KOPT-K1 (cell line): ENCODE measurements at regions not wholly inside any gene's neighbourhood (a gene's known extent, or its start where the extent isn't known, plus 50 kb on each side); places are given as distances from the start of the nearest gene placed in this dataset.

ENCODE experiments used
- H3K27ac ChIP-seq: fragments of 200-600 bp; sonication (generic); 2 replicates; pipeline ENCODE4 v1.5.1; 2016; ENCODE audit warnings: antibody characterized with exemption, mild to moderate bottlenecking, low read depth, low read length; ENCODE audit not compliant: poor library complexity, severe bottlenecking
- H3K36me3 ChIP-seq: fragments of 200-600 bp; sonication (generic); 2 replicates; pipeline ENCODE4 v1.5.1; 2017; ENCODE audit warnings: antibody characterized with exemption, mild to moderate bottlenecking, low read length, moderate library complexity; ENCODE audit not compliant: insufficient read depth
- H3K9me3 ChIP-seq: fragments of 200-600 bp; sonication (generic); 2 replicates; pipeline ENCODE4 v1.5.1; 2017; ENCODE audit warnings: antibody characterized with exemption, low read length, mild to moderate bottlenecking; ENCODE audit not compliant: insufficient read depth, poor library complexity, severe bottlenecking

DNA sequence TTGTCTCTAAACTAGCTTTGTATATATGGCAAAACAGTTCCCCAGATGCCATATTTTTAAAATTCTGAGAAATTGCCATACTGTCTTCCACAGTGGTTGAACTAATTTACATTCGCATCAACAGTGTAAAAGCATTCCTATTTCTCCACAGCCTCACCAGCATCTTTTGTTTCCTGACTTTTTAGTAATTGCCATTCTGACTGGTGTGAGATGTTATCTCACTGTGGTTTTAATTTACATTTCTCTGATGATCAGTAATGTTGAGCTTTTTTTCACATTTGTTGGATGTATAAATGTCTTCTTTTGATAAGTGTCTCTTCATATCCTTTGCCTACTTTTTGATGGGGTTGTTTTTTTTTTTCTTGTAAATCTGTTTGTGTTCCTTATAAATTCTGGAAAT lies 1222.7 kb upstream of the CITED2 start:
- no peak overlapping the region for H3K27ac ChIP-seq
- no peaks in the 10 kb centered on the region for H3K9me3 ChIP-seq
- H3K36me3 ChIP-seq: no peaks in the 10 kb centered on the region

DNA sequence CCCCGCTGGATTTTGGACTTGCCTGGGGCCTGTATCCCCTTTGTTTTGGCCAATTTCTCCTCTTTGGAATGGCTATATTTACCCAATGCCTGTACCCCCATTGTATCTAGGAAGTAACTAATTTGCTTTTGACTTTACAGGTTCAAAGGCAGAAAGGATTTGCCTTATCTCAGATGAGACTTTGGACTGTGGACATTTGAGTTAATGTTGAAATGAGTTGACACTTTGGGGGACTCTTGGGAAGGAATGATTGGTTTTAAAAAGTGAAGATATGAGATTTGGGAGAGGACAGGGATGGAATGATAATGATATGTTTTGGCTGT lies 1220.3 kb upstream of the CITED2 start:
- Histone ChIP-seq H3K27ac (no peak overlapping the region), H3K9me3 (no peaks in the 10 kb centered on the region), H3K36me3 (no peaks in the 10 kb centered on the region)

DNA sequence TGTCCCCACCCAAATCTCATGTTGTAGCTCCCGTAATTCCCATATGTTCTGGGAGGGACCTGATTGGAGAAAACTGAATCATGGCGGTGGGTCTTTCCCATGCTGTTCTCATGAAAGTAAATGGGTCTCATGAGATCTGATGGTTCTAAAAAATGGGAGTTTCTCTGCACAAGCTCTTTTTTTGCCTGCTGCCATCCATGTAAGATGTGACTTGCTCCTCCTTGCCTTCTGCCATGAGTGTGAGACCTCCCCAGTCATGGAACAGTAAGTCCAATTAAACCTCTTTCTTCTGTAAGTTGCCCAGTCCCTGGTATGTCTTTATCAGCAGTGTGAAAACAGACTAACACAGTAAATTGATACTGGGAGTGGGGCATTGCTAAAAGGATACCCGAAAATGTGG lies 1218.4 kb upstream of the CITED2 start:
- Histone ChIP-seq H3K27ac (no peak overlapping the region), H3K9me3 (no peaks in the 10 kb centered on the region), H3K36me3 (no peaks in the 10 kb centered on the region)

DNA sequence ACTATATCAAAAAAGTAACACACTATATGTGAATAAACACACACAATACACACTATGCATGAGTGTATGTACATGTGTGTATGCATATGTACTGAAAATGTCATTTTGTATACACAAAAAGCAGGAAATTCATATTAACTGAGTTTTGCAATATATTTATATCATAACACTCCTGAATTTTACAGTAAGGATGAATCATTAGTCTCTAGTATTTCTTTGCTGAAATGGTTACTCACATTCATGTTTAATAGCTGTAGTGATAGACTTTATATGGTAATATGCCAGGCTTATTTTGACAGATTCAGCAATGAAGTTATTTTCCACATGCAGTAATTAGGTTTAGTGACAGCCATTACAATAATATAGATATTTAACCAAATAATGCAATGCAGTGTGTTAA lies 1216.2 kb upstream of the CITED2 start:
- Histone ChIP-seq H3K36me3 (no peaks in the 10 kb centered on the region), H3K27ac (no peak overlapping the region), H3K9me3 (no peaks in the 10 kb centered on the region)

GRCh38 chr6:140586426-140587061 lies 1212.1 kb upstream of the CITED2 start:
- no peak overlapping the region for H3K27ac ChIP-seq
- H3K36me3 ChIP-seq: no peaks in the 10 kb centered on the region
- no peaks in the 10 kb centered on the region for H3K9me3 ChIP-seq

DNA sequence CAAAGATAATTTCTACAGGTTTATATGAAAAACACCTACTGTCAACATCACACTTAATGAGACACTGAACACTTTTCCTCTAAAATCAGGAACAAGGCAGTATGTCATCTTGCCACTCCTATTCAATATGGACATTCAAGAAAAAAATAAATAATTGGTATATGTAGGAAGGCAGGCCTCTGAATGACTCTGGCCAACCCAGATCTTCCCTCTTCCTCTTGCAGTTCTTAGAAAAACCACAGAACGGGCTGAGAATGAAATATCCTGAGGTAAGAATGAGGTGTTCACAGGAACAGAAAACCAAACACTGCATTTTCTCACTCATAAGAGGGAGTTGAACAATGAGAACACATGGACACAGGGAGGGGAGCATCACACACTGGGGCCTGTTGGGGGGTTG lies 1207.2 kb upstream of the CITED2 start:
- Histone ChIP-seq H3K36me3 (no peaks in the 10 kb centered on the region), H3K27ac (no peak overlapping the region), H3K9me3 (no peaks in the 10 kb centered on the region)

DNA sequence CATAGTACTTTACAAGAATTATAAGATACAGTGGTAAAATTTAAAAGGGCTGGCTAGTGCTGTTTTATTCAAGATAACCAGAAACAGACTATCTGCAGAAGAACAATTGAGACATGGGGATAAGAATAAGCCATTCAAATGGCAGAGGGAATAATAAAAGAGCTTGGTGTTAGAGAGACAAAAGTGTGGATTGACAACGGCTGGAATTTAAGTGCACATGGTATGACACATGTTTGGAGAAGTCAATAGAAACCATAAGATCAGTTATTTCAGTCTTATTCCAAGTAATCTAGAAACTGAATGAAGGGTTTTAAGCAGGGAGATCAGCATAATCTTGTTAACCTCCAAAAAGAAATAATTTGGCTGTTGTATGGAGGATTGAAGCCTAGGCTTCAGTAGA lies 1205.5 kb upstream of the CITED2 start:
- no peaks in the 10 kb centered on the region for H3K9me3 ChIP-seq
- no peaks in the 10 kb centered on the region for H3K36me3 ChIP-seq

GRCh38 chr6:140576004-140576555 lies 1201.6 kb upstream of the CITED2 start:
- H3K9me3 ChIP-seq: no peaks in the 10 kb centered on the region
- no peaks in the 10 kb centered on the region for H3K36me3 ChIP-seq
- H3K27ac ChIP-seq: no peak overlapping the region

More for the DNA sequence above, 1205.5 kb upstream of the CITED2 start:
- no peak overlapping the region for H3K27ac ChIP-seq

DNA sequence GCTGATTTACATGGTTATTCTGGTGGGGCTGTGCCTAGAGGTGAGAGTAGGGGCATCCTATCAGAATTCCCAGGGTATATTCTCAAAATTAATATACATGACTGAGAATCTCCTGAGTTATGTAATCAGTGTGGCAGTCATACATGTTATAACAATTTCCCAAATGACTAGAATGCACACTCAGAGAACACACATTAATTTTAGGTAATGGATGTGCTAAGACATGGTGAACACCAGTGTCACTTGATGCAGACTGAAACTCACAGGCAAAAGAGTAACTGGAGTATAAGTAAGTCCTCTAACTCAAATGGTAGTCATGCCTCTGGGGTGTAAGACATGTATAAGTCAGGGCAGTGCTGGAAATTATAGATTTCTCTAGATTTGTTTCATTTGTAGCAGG lies 1198.4 kb upstream of the CITED2 start:
- no peaks in the 10 kb centered on the region for H3K9me3 ChIP-seq
- H3K36me3 ChIP-seq: no peaks in the 10 kb centered on the region
- no peak overlapping the region for H3K27ac ChIP-seq

- Histone ChIP-seq H3K27ac (no peak overlapping the region), H3K36me3 (no peaks in the 10 kb centered on the region), H3K9me3 (no peaks in the 10 kb centered on the region)
Observed at GRCh38 chr6:140572129-140572528, 1197.7 kb upstream of the CITED2 start.

GRCh38 chr6:140571145-140571544 lies 1196.7 kb upstream of the CITED2 start:
- Histone ChIP-seq H3K27ac (no peak overlapping the region), H3K9me3 (no peaks in the 10 kb centered on the region), H3K36me3 (no peaks in the 10 kb centered on the region)

DNA sequence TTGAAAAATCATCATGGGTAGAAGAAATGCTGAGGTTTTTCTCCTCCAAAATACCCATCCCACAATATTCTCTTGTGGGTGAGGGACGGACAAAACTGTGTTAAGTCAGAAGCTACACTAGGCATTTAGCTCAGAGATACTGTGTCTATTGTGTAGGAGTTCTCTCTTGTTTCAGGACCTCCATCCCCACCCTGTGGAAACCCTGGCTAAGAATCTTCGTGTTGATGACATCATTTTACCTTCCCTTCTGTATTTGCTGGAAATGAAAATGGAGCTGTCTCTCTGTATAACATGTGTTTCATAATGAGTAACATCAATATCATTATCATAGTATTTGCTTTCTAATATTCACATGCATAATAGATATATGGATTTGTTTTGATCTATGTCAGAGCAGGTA lies 1193.0 kb upstream of the CITED2 start:
- Histone ChIP-seq H3K9me3 (no peaks in the 10 kb centered on the region), H3K36me3 (no peaks in the 10 kb centered on the region), H3K27ac (no peak overlapping the region)

DNA sequence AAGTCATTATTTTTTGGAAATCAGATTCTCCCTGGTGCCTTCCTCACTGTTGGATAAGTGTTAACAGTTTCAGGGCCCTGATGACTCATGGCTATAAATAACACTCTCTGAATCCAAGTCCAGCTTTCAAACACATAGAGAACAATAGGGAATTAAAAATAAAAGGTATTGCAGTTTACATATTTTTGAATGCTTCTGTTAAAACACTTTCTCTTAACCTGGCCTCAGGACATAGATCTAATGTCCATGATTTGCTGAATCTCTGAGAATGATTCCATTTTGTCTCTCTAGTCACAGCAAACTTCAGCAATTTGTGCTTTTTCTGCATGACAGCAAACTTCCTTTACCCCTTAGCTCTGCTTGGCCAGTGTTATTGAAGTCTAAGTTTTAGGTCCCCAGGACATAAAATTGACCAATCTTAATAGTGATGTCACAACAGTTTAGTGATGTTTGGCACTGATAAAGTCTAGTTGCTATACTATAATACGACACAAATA lies 1192.4 kb upstream of the CITED2 start:
- no peaks in the 10 kb centered on the region for H3K36me3 ChIP-seq
- H3K27ac ChIP-seq: no peak overlapping the region
- H3K9me3 ChIP-seq: no peaks in the 10 kb centered on the region

DNA sequence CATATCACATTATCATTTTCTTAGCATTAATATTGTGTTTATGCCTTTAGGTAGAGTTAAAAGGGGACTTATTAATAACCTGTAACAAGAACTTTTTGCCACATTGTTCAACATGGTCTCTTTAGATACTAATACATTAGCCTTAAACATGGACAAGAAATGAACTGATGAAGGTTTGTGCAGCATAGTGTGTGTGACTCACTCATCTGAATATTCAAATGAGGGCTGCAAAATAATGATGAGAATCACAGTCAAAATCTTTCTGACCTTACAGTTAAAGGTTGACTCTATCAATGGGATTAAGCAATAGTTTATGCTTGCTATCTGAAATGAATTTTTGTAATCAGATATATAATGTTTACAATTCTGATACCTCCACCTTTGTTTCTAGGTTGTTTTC lies 1189.3 kb upstream of the CITED2 start:
- Histone ChIP-seq H3K36me3 (no peaks in the 10 kb centered on the region), H3K9me3 (no peaks in the 10 kb centered on the region), H3K27ac (no peak overlapping the region)

GRCh38 chr6:140561701-140562100 lies 1187.3 kb upstream of the CITED2 start:
- Histone ChIP-seq H3K36me3 (no peaks in the 10 kb centered on the region), H3K9me3 (no peaks in the 10 kb centered on the region), H3K27ac (no peak overlapping the region)

- H3K27ac ChIP-seq: no peak overlapping the region
- no peaks in the 10 kb centered on the region for H3K9me3 ChIP-seq
- no peaks in the 10 kb centered on the region for H3K36me3 ChIP-seq
Observed at GRCh38 chr6:140560671-140561070, 1186.2 kb upstream of the CITED2 start.
